Inflammatory macrophage treated with lipopolysaccharide for 4 hours (primary cell): ENCODE measurements at regions not wholly inside any gene's neighbourhood (a gene's known extent, or its start where the extent isn't known, plus 50 kb on each side); places are given as distances from the start of the nearest gene placed in this dataset.
"Not testable (repeated sequence)": the region's sequence is repeated elsewhere in the genome, so short reads cannot be mapped to it uniquely, and the experiment has no call there.

Source experiments
- DNase-seq: peaks from one replicate; pipeline ENCODE4 v3.0.0-alpha.2; 2020

GRCh38 chr7:131629217-131629882 is 72.9 kb upstream of the PODXL start:
- no peak for DNase-seq

GRCh38 chr7:131628634-131629033 is 72.2 kb upstream of the PODXL start:
- DNase-seq: no peak

GRCh38 chr7:131627735-131628190 is 71.3 kb upstream of the PODXL start:
- no peak for DNase-seq

- DNase-seq: no peak
Observed at GRCh38 chr7:131626643-131627042, 70.2 kb upstream of the PODXL start.

GRCh38 chr7:131625817-131626372 is 69.5 kb upstream of the PODXL start:
- DNase-seq: no peak

GRCh38 chr7:131625345-131625744 is 68.9 kb upstream of the PODXL start:
- not testable (repeated sequence) for DNase-seq

- no peak for DNase-seq
Observed at GRCh38 chr7:131624536-131624935, 68.1 kb upstream of the PODXL start.

- no peak for DNase-seq
Observed at GRCh38 chr7:131623154-131623553, 66.7 kb upstream of the PODXL start.

GRCh38 chr7:131621652-131622051 is 65.2 kb upstream of the PODXL start:
- no peak for DNase-seq

- DNase-seq: no peak
Observed at GRCh38 chr7:131620673-131621609, 64.5 kb upstream of the PODXL start.

GRCh38 chr7:131619336-131620305 is 63.2 kb upstream of the PODXL start:
- DNase-seq: peak; percentile 86

- no peak for DNase-seq
Observed at GRCh38 chr7:131618391-131618790, 62.0 kb upstream of the PODXL start.

- DNase-seq: peak; percentile 64
Observed at GRCh38 chr7:131616487-131617200, 60.2 kb upstream of the PODXL start.

- no peak for DNase-seq
Observed at GRCh38 chr7:131613909-131614308, 57.5 kb upstream of the PODXL start.

GRCh38 chr7:131610007-131610406 is 53.6 kb upstream of the PODXL start:
- no peak for DNase-seq

- DNase-seq: no peak
Observed at GRCh38 chr7:131608116-131608500, 51.7 kb upstream of the PODXL start.

GRCh38 chr7:131607291-131608115 is 51.1 kb upstream of the PODXL start:
- no peak for DNase-seq

GRCh38 chr7:131606346-131607290 is 50.2 kb upstream of the PODXL start:
- DNase-seq: no peak
